ENCODE measurements at regions not wholly inside any gene's neighbourhood (a gene's known extent, or its start where the extent isn't known, plus 50 kb on each side); places are given as distances from the start of the nearest gene placed in this dataset.
"Not testable (repeated sequence)": the region's sequence is repeated elsewhere in the genome, so short reads cannot be mapped to it uniquely, and the experiment has no call there.

DNA sequence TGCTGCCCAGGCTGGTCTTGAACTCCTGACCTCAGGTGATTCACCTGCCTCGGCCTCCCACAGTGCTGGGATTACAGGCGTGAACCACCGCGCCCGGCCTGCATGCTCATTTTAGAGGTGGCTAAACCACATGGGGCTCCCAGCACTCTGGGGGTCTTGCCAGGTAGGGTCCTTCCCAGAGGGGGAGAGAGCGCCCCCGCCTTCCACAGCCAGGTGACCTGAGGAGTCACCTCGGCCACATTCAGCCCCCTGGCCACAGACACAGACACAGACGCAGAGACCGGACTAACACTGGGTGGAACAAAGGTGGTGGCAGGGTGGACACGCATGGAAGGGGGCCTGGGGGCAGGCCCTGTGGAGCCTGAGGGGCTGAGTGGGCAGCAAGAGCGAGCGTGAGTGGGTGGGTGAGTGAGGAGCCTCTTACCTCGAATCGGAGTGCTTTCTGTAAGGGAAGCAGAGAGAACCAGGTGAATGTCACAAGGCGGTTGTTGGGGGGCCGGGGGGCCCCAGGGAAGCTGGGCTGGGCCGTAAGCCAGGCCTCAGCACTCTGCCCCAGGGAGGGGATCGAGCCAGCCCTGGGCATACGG lies 80.1 kb downstream of the PTPRS start:
- DNase-seq (ENCODE audit: low read depth in 2 of 3, low spot score in 2 of 3) = no peak

- no peak for DNase-seq (ENCODE audit: low read depth in 2 of 3, low spot score in 2 of 3)
Measured at GRCh38 chr19:5259750-5260149, 80.9 kb downstream of the PTPRS start.

GRCh38 chr19:5257155-5258045 lies 83.2 kb downstream of the PTPRS start:
- DNase-seq (ENCODE audit: low read depth in 2 of 3, low spot score in 2 of 3) = no peak

DNA sequence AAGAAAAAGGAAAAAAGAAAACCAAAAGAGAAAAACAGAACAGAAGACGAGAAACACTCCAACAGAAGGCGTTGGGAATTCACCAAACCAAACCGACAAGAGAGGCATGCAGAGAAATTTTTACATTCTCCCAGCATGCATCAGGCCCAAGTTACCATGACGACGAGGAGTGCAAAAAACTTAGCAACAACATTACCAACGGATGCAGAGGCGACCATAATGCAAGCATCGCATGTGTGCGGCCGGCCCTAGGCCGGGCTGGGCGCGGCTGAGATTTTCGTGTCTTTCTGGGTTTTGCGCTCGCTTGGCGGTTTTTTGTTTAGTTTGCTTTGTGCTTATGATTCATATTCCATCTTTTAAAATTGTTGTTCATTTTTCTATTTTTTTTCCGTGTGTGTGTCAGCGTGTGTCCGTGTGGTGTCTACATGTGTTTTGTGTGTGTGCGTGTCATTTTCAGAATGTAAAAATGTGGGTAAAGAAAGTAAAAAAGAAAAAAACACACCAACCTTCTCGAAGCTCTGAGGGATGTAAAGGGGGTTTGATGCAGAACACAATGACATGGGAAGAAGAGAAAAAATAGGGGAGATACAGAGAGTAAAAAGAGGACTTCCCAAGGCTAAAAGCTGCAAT lies 84.9 kb downstream of the PTPRS start:
- DNase-seq (ENCODE audit: low read depth in 2 of 3, low spot score in 2 of 3) = no peak

DNA sequence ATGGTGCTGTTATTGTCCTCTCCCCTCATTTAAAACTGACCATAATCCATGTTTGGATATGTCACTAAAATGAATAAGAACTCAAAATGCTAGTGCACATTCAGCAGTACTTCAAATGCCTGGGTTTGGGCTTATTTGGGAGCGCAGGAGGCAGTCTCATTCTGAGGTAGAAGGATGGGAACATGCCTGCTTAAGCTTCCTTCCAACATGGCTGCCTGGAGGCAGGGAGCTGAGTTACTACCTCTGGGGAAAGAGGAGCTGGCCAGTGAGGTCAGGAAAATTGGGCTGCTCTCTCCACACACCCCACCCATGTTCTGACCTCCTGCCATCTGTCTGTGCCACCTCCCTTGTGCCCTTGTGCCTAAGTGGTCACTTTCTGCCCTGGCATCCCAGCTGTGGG lies 85.7 kb downstream of the PTPRS start:
- no peak for DNase-seq (ENCODE audit: low read depth in 2 of 3, low spot score in 2 of 3)

DNA sequence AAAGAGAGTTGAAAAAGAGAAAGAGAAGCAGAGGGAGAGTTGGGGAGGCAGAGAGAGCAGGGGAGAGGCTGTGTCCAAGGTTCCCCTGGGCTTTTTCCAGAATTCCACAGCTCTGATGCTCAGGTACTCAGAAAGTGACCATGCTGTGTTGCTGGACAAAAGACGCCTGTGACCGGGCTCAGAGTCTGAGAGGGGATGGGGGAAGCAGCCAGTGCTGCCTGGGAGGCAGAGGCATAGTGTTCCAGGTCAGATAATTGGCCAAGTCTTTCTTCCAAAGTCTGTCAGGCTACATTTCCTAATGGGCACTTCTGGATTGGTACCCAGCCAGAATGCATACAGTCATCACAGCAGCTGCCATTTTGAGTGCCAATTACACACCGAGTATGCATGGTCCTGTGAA lies 86.1 kb downstream of the PTPRS start:
- DNase-seq (ENCODE audit: low read depth in 2 of 3, low spot score in 2 of 3) = no peak

- DNase-seq (ENCODE audit: low read depth in 2 of 3, low spot score in 2 of 3) = no peak
Measured at GRCh38 chr19:5253406-5254110, 87.1 kb downstream of the PTPRS start.

DNA sequence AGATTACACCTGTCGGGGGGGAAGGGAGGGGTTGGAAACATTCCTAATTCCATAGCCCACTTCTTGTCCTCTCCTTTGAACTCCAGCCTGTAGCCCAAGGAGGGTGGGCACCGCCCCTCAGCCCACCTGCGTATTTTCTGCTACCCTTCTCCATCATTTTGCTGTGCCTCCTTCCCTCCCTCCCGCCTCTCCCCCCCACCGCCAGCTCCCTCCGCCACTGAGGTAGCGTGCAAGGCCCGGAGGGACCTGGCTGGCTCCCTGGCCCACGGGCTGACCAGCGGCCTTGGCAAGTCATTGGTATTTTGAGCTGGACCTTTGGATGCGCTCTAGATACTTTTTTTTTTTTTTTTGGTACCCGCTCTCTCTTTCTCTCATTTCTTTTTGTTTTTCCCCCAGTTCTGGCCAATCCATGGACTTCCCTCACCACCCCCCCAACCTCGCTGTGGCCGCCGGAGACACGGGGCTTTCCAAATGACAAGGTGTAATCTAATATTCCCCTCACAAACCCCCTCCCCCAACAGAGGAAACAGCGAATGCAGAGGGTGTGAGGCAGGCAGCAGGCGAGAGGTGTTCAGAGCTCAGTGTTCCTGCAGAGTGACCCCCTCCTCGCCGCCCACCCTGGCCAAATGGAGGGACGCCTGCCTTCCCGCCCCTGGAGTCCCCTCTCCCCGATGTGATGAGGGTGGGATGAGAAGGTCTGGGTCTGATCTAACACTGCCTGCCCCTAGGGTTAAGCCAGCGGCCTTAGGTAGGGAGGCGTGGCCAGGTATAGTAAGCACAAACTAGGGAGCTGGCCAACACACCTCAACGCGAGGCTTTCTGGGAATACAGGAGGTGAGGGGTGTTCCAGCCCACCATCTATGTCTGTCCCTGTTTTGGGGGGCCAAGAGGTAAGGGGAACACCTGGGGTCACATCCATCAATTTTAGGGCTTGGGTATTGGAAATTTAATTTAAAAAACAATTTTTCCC lies 89.2 kb downstream of the PTPRS start:
- no peak for DNase-seq (ENCODE audit: low read depth in 2 of 3, low spot score in 2 of 3)

DNA sequence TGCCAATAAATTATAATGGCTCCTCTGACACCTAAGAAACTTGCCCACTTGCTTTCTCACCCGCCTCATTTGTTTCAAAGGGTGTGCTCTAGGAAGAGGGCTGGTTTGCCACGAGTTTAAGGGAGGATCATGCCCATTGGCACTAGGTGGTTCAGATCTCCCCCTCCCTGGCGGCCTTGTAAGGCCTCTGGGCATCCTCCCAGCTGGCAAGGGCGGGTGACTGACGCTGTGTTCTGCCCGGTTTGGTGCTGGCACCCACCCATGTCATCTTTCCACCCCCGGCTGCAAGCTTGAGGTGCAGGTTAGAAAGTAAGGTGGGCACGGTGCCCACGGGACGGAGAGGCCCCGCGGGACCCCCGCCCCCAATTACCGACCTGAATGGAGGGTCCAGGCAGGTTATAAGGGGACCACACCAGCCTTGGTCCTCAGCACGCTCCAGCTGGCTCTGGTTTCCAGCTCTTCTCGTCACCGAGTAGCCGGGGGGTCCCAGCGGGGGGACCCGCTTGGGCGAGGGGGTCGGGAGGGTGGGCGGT lies 90.4 kb downstream of the PTPRS start:
- DNase-seq (ENCODE audit: low read depth in 2 of 3, low spot score in 2 of 3) = no peak

DNA sequence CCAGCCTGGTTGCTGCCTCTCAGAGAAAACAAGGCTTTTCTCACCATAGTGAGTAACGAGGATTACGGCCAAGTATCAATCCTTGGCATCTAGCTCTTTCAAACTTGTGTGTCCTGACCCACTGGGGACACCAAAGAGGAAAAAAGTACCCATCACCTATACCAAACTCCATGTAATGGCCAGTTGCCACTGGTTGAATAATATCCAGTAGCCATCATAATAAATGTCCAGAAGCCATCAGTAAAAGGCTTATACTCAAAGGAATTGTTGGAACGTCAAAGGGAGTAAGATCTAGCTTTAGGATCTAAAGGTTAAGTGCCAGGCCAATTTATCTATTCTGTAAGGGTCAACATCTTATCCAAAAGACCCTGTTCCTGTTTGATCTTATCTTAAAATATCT lies 91.1 kb downstream of the PTPRS start:
- no peak for DNase-seq (ENCODE audit: low read depth in 2 of 3, low spot score in 2 of 3)

DNA sequence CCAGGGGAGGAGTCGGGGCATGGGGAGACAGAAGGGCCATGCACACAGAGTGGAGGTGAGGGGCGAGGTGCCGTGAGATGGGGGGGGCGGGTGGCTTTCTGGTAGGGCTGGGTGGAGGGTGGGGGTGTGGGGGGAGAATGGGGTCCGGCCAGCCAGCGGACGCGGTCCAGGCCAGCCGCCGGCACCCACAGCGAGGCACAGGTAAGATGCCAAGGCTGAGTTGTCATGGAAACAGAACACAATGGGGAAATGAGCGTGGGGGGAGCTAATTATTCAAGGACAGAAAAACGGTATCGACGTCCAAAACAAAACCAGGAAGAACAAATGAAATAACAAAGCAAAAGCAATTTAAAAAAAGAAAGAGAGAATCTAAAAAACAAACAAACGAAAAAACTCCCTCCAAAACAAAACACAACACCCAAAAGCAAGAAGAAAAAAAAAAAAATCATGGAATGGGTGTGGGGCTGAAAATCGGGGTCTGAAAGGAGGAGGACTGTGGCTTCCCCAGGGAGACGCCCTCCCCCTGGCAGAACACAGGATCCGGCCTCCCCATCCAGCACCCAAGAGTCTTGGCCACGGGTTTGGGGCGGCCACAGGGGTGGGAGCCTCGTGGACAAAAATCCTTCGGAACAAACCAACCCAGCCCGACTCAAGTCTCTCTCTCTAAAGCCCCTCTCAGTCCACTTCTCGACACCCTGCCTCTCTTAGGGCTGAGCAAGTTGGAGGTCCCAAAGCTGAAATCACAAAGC lies 92.5 kb downstream of the PTPRS start:
- no peak for DNase-seq (ENCODE audit: low read depth in 2 of 3, low spot score in 2 of 3)

GRCh38 chr19:5246554-5247155 lies 94.0 kb downstream of the PTPRS start:
- DNase-seq (ENCODE audit: low read depth in 2 of 3, low spot score in 2 of 3) = peak in 1 of 3 experiments; percentile 26

DNA sequence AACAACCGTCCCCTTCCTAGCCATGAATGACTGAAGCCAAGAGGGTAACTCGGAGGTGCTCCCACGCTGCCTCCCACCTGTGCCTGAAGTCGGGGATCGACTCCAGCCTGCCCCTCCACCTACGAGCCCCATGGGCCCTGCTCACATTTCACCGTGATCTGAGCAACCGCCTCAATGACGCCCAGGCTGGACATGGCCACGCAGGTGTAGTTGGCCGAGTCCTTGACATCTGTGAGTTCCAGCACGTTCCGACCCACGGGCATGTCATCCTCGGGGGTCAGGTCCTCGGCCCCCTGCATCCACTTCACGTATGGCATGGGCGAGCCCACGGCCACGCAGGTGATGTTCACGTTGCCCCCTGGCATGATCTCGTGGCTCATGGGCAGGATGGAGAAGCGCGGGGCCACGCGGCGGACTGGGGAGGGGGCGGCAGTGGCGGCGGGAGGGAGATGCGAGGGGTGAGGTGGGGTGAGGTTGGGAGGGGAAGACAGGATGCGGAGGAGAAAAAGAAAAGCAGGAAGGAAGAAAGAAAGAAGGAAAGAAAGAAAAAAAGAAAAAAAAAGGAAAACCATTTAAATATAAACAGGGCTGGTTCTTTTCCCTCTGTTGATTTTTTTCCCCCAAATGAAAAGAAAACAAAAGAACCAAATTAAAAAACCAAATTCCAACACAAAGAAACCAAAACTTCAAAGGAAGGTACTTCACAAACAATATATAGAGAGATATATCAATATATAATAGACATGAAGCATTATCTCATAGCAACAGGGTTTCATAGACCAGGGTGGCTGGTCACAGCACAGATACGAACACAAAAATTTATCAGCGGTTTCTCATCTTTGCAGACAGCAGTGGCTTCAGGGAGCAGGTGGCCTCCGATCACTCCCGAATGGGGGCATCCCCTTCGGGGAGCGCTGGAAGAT lies 94.7 kb downstream of the PTPRS start:
- no peak for DNase-seq (ENCODE audit: low read depth in 2 of 3, low spot score in 2 of 3)

- no peak for DNase-seq (ENCODE audit: low read depth in 2 of 3, low spot score in 2 of 3)
Measured at GRCh38 chr19:5244351-5244750, 96.3 kb downstream of the PTPRS start.

DNA sequence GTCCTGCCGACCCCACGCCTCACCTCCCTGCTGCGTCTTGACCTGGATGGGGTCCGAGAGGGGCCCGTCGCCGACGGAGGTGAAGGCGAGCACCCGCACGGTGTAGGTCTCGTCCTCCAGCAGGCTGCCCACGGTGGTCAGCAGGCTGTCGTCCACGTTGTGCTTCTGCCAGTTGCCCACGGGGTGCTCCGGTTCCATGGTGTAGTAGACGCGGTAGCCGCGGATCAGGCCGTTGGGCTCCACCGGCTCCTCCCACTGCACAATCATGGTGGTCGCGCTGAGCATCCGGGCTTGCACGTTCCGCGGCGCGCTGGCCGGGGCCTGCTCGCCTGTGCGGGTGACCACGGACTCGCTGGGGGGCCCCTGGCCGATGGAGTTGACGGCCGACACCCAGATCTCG lies 96.7 kb downstream of the PTPRS start:
- no peak for DNase-seq (ENCODE audit: low read depth in 2 of 3, low spot score in 2 of 3)

DNA sequence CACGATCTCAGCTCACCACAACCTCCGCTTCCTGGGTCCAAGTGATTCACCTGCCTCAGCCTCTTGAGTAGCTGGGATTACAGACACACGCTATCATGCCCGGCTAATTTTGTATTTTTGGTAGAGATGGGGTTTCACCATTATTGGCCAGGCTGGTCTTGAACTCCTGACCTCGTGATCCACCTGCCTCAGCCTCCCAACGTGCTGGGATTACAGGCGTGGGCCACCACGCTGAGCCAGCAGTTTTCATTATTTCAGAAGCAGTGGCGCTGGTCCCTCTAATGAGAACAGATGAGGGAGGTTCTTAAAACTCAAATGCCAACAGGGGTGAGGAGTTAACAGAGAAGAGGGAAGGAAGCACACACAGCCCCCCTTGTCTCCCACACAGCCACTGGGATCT lies 98.7 kb downstream of the PTPRS start:
- not testable (repeated sequence) for DNase-seq (ENCODE audit: low read depth in 2 of 3, low spot score in 2 of 3)

DNA sequence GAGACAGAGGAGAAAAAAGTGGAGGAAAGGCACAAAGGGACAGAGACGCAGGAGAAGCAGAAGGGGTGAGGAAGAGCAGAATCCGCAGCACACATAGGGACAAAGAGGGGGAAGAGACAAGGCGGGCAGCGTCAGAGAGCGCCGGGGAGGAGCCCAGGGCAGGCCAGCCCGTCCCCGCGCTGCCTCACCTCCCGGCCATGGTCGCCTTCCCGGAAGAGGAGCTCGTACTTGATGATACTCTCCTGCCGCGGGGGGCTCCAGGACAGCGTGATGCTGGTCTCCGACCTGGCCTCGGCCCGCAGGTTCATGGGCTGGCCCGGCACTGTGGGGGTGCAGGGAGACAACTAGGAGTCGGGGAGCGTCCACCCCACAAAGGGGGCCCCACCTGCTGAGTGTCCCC lies 100.6 kb downstream of the PTPRS start:
- no peak for DNase-seq (ENCODE audit: low read depth in 2 of 3, low spot score in 2 of 3)

DNA sequence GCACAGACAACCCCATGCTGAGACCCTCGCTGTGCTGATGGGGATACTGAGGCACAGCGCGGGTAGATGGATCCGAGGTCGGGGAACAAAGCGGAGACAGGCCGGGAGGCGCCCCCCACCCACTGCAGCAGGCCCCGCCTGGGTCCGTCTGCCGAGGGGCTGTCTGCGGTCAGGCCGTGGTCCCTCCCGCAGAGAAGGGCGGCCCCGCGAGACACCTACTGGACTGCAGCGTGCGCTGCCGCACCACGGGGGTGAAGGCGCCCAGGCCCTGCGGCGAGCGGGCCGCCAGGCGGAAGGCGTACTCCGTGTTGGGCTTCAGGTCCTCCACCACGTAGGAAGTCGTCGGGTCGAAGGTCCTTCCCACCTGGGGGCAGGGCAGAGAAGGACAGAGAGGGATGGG lies 101.9 kb downstream of the PTPRS start:
- no peak for DNase-seq (ENCODE audit: low read depth in 2 of 3, low spot score in 2 of 3)

All from activated CD8-positive, alpha-beta memory T cell treated with anti-CD3 and anti-CD28 coated beads for 48 hours (primary cell).